GF-D8 (cell line): ENCODE measurements at regions not wholly inside any gene's neighbourhood (a gene's known extent, or its start where the extent isn't known, plus 50 kb on each side); places are given as distances from the start of the nearest gene placed in this dataset.

Source experiments
- DNase-seq: peaks from one replicate; lab custom pipeline; 2025; lab: John Stamatoyannopoulos, UW

DNA sequence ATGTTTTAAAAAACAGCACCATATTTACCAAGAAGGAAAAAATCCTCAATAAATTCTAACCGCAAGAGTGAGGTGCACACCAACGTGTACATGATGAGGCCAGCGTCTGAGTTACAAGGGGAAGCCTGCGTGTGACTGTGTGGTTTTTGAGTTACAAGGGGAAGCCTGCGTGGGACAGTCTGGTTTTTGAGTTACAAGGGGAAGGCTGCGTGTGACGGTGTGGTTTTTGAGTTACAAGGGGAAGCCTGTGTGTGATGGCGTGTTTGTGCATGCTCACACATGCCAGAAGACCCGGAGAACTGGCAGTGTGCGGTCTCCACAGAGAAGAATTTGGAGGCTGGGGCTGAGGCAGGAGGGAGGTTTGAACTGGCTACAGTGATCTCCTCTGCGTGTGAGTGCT is 1376.4 kb downstream of the TBC1D22A start:
- no peak for DNase-seq

GRCh38 chr22:48138427-48138826 is 1376.0 kb downstream of the TBC1D22A start:
- DNase-seq, result no peak

DNA sequence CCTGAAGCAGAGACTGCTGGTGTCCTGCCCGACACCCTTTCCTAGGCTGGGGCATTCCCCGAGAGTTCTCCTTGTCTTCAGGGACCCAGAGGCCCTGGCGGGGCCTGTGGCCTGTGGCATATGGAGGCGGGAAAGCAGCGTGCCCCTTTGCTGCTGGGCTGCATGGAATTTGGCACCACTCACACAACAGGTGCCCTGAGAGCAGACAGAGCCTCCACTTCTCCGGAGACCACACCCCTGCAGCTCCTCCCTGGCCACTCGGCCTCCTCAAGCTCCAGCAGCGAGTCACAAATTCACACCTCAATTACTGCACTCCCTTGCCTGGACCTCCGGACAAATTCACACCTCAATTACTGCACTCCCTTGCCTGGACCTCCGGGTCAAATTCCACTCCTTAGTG is 1375.2 kb downstream of the TBC1D22A start:
- DNase-seq, result no peak

DNA sequence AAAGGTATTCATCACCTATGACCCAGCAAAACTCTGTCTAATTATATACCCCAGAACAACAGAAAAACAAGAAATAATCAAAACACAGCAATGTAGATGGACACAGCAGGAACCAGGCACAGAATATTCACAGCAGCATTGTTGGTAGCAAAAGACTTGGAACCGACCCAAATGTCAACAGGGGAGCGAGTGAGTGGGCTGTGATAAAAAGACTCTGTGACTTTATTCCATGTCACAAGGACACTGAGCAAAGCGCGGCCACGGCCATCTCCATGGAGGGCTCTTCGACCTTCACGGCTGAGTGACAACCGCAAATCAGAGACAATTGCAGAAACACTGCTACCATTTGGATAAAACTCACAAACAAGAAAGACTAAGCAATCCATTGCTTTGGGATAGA is 1373.1 kb downstream of the TBC1D22A start:
- no peak for DNase-seq

GRCh38 chr22:48125416-48125815 is 1363.0 kb downstream of the TBC1D22A start:
- no peak for DNase-seq

DNA sequence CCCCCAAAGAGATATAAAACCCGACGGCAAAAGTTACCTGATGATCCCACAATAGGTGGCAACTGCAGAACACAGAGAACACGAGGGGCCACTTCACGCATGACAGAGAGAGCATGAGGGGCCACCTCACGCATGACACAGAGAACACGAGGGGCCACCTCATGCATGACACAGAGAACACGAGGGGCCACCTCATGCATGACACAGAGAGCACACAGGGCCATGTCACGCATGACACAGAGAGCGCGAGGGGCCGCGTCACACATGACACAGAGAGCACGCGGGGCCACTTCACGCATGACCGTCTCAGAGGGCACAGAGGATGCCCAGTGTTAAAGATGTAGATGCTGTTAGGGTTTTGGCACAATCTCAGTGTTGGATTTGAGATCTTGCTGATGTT is 1359.5 kb downstream of the TBC1D22A start:
- DNase-seq, result no peak

DNA sequence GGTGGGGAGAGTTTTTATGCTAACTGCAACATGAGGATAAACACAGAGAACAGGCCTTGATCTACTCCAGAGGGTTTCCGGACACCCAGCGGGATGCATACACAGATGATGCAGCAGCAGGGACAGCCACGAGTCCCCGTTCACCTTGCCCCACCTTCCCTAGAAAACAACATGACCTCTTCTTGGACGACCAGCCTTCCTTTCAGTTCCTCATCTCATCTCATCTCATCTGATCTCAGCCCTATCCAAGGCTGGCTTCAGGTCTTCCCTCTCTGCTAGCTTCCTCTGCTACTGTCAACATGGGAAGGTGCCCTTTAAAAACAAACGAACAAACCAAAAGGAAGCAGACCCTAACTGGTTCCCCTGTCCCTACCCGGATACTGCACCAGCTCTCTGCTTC is 1356.2 kb downstream of the TBC1D22A start:
- DNase-seq, result no peak

GRCh38 chr22:48116871-48117270 is 1354.4 kb downstream of the TBC1D22A start:
- no peak for DNase-seq

DNA sequence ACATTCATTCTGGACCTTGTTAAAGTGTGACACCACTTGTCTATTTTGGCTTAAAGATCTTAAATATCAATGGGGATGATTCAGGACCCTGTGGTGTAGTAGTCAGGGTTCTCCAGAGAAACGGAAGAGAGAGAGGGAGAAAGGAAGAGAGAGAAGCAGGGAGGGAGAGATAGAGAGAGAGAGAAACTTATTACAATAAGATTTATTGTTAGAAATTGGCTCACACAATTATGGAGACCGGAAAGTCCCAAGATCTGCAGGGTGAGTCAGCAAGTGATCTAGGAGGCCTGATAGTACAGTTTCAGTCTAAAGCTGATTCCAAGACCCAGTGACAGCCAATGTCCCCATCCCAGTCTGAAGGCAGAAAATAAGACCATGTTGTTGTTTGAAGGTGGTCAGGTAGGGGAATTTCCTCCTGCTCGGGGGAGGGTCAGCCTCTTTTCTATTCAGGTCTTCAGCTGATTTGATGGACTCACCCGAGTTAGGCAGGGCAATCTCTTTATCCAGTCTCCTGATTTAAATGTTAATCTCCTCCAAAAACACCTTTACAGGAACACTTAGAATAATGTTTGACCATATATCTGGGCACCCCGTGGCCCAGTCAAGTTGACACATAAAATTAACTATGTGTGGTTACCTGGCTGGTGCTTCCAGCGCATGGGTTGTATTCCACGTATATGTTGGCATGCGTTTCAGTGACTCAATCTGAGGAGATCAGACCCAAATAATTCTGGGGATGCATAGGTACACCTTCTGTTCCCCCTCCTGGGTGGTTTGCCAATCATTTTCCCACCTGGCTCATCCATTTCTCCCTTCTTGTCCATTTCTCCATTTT is 1350.5 kb downstream of the TBC1D22A start:
- DNase-seq, result no peak

DNA sequence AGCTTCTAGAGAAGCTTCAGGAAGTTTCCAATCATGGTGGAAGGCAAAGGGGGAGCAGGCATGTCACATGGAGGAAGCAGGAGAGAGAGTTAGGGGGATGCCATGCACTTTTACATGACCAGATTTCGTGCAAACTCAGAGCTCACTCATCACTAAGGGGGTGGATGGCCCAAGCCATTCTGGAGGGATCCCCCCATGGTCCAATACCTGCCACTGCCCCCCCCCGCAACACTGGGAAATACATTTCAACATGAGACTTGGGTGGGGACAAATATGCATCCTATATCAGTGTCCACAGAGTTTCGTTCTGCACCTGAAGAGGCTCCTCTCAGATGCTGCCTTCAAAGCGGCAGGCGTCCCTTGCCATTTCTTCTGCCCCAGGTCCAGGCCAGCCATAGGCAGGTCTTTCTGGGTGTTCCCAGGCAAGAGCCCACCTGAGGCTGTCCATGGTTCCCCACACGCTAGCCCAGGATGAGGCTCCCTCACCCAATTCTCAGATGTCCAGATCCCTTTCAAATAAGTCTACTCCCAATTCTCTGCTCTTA is 1344.3 kb downstream of the TBC1D22A start:
- no peak for DNase-seq

- no peak for DNase-seq
Observed at GRCh38 chr22:48106215-48106614, 1343.8 kb downstream of the TBC1D22A start.

DNA sequence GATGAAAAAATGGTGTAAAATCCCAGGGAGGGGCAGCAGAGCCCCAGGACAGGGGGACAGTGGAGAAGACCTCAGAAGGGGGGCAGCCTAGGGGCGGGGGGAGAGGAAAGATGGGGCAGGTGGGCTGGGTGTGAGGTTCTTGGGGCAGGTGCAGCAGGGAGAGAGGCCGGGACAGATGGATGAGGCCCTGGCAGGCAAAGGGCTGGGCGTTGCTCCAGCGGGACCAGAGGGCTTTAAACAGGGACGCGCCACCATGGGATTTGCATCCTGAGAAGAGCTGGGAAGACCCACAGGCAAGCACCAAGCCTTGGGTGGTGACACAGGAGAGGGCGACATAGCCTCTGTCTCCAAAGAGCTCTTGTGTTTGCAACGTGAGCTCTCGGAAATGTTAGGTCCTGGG is 1342.8 kb downstream of the TBC1D22A start:
- no peak for DNase-seq

DNA sequence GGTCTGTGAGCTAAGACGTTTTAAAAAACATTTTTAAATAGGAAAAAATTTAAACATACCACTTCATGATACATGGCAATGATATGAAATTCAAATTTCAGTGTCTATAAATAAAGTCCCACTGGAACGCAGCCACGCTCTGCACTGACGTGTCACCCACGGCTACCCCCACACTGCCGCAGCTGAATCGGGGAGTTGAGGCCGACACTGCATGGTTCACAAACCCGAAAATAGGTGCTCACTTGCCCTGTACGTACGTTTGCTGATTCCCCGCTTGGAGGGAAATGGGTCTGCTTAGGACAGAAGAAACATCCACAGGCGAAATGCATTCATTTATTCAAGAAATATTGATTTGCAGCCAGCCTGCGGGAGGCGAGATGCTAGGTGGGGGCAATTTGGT is 1342.3 kb downstream of the TBC1D22A start:
- DNase-seq, result no peak

DNA sequence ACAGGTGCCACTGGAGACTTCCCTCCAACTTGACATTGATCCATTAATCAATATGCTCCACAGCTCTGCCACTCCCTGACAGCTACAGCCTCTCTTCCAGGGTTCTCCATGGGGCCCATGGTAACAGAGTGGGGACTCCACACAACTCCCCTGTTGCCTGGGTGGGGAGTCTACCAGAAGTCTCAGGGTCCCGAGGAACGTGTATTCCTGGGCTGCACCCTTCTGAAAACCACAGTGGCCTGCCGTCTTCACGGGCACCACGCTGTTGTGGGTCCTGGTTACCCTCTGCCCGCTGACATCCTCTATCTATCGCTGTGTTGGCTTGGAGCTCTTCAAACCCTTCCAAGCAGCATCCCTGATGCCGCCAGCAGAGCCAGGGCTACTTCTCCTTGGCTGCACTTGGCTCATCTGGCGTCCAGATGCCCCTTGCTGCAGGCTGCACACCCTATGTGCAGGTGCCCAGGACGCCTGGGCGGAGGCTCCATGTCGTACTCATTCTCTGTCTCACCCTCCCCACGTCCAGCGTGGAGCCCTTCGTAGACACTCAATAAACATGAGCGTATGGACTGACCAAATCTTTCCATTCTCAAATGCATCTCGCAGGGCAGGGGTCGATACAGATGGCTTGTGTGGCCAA is 1341.8 kb downstream of the TBC1D22A start:
- DNase-seq, result no peak

DNA sequence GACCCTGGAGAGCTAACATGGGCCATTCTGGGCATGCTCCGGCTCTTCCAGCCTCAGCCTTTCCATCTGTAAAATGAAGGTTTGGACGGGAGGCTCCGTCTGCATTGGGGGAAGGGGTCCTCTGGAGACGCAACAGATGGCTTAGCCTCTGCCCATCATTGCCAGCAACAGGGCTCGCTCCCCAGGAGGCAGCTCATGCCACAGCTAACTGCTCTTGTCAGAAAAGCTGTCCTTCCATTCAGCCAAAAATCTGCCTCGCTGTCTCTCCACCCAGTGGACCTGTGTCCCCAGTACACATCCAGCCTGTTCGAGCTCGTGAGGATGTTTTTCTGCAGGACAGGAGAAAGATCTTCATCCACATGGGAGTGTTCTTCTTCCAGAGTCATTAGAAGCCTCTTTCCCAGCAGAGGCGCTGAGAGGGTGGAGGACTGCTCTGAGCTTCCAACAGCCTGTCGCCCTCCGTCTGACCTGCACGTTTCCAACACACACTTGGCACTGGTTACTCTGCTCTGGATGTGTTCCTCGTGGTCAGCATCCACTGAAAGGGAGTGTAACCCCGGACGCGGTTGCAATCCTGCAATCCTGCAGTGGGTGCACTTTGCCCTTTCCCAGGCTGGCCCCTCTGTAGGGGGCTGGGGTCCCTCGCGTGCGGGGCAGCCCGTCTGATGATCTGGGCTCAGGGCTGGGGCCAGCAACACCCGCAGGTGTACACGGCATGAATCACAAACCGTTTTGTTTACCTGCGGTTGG is 1340.9 kb downstream of the TBC1D22A start:
- DNase-seq, result no peak

DNA sequence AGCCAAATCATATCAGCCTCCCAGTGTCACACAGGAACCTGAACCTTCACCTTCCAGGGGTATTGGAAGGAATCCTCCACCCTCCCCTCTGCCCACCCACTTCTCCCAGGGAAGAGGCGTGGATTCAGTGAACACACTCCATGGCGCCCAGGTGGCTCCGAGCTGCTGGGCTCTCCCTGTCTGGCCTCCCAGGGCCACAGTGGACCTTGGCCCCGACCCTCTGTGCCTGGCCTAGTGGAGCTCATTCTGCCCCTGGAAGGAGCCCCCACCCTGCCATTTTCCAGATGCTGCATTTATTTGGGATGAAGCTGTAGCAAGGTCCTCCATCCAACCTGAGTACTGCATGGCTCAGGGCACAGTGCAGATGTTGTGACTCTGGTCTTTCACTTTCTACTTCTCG is 1340.1 kb downstream of the TBC1D22A start:
- no peak for DNase-seq

DNA sequence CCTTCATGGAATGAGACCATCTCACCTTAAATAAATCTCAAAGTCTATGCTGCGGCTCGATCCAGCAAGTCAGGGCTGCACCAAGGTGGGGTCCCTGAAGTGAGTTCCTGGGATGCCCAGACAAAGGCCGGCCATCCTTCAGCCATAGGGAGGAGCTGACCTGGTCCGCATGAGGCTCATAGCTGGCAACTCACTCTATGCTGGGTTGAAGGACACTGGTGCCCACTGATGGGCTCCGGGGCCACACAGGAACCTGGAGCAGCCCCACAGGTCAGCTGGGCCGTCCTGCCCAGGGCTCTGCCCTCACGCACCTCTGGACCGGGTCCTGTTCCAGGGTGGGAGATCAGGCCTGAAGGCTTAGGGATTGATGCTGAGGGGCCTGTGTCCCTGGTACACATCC is 1339.3 kb downstream of the TBC1D22A start:
- DNase-seq, result no peak

DNA sequence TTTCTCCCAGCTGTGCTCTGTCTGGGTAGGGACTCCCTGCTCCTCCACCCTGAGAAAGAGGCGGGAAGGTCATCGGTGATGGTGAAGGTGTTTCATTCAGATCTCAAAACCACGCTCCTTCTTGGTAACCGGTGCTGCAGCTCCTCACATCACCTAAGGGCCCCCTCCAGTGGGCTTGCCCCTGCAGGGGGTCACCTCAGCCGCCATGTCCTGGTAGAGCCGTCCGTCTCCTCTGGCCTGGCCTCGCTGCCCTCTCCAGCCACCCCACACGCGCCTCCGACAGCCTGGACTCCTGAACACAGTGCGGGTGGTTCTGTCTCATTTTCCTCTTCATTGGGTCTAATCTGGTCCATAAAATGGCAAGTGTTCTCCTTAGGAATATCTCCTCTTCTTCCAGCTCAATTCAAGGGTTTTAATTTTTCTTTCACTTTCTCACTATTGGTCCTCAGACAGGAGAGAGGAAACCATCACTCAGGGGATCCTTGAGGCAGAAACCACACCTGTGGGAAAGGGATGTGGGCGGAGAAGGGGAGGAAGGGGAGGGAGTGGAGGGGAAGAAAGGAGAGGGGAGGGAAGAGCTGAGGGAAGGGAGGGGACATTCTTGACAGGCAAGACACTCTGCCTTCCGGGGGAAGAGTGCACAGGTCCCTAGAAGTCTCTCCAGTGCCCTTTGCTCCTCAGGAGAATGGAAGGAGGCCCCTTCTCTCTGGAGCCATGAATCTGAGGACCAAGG is 1338.4 kb downstream of the TBC1D22A start:
- no peak for DNase-seq

GRCh38 chr22:48099671-48100070 is 1337.2 kb downstream of the TBC1D22A start:
- DNase-seq, result no peak

DNA sequence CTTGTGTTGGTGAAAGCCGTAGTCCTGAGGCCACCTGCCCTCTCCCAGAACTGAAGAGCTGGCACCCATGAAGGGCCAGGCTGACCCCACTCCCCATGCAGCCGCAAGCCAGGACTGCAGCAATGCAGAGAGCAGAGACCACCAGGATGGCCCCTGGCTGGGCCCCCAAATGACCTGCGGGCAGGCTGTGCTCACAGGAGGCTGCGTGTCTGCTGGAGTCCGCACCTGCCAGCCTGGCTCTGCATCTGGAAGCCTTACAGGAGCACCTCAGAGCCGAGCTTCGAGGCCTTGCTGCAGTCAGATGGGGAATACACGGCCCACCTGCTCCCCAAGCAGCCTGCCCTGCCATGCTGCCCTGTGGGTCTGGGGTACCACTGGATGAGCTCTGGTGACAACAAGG is 1336.8 kb downstream of the TBC1D22A start:
- no peak for DNase-seq

GRCh38 chr22:48098921-48099245 is 1336.4 kb downstream of the TBC1D22A start:
- DNase-seq, result no peak

DNA sequence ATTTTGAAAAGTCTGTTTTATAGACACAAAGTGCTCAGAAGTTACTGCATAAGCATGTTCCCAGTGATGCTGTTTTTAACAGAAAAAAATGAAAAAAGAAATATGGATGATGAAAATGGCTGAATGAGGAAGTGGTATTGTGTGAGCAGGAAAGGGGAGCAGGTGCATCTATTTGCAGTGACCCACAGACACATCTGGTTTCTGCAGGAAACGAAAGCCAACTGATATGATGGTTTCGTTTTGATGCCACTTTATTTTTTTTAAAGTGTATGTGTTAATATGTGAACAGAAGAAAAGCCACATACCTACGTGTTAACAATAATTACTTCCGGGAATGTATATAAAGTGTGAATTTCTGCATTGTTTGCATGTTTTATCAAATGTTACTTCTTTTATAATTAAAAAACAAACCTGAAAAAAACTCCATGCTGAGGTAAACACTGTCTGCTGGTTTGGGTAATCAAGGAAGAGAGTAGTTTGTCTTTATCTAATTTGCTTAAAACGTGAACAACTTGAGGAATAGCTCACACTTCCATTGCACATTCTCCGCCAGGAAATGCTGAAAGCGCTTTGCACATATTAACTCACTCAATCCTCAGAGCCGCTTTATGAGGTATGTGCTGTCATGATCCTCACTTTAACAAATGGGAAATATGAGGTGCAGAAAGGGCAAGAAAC is 1335.9 kb downstream of the TBC1D22A start:
- DNase-seq, result peak; percentile 75
